Osteoblast (primary cell): ENCODE measurements at regions not wholly inside any gene's neighbourhood (a gene's known extent, or its start where the extent isn't known, plus 50 kb on each side); places are given as distances from the start of the nearest gene placed in this dataset.
A peak's percentile ranks its signal among the peaks of the same experiment; 100 is the strongest.

Experiments
- DNase-seq: peaks from one replicate; pipeline ENCODE4 v3.0.0; 2011; ENCODE audit warnings: low spot score, mixed read lengths; ENCODE audit not compliant: insufficient read length; ENCODE audit errors: missing footprints
- H2AFZ ChIP-seq: 2 replicates; pipeline ENCODE4 v1.6.0; 2011; ENCODE audit warnings: mild to moderate bottlenecking, low read length
- H3K27ac ChIP-seq: 2 replicates; pipeline ENCODE4 v1.5.1; 2011; ENCODE audit warnings: mild to moderate bottlenecking, low read depth, low read length, moderate library complexity
- H3K27me3 ChIP-seq: 2 replicates; pipeline ENCODE4 v1.6.0; 2012; ENCODE audit warnings: mild to moderate bottlenecking, control low read depth, inconsistent platforms, low read length, moderate library complexity; ENCODE audit not compliant: insufficient read depth
- H3K36me3 ChIP-seq: 2 replicates; pipeline ENCODE4 v1.5.1; 2011; ENCODE audit warnings: mild to moderate bottlenecking, low read length, control low read depth, moderate library complexity; ENCODE audit not compliant: insufficient read depth
- H3K4me1 ChIP-seq: 2 replicates; pipeline ENCODE4 v1.5.1; 2011; ENCODE audit warnings: mild to moderate bottlenecking, low read length, control low read depth, moderate library complexity; ENCODE audit not compliant: insufficient read depth
- H3K4me2 ChIP-seq: 2 replicates; pipeline ENCODE4 v1.6.0; 2011; ENCODE audit warnings: mild to moderate bottlenecking, low read length; ENCODE audit not compliant: insufficient read depth
- H3K4me3 ChIP-seq: fragments of 200-600 bp; sonication (generic); 3 replicates; pipeline ENCODE4 v1.5.1; 2012; ENCODE audit warnings: mild to moderate bottlenecking, low read length, inconsistent platforms; ENCODE audit not compliant: insufficient read depth
- H3K79me2 ChIP-seq: 2 replicates; pipeline ENCODE4 v1.6.0; 2012; ENCODE audit warnings: mild to moderate bottlenecking, low read length, control low read depth, inconsistent platforms; ENCODE audit not compliant: insufficient read depth
- H3K9me3 ChIP-seq: 2 replicates; pipeline ENCODE4 v1.5.1; 2011; ENCODE audit warnings: low read depth, low read length, control low read depth
- H4K20me1 ChIP-seq: 2 replicates; pipeline ENCODE4 v1.6.0; 2012; ENCODE audit warnings: mild to moderate bottlenecking, low read length, control low read depth; ENCODE audit not compliant: insufficient read depth
- TF ChIP-seq, protein P1 (sequence below): IDR thresholded peaks from 2 replicates; pipeline ENCODE4 v1.5.1; 2011; ENCODE audit warnings: mild to moderate bottlenecking, low read depth, low read length, moderate library complexity; ENCODE audit errors: extremely low read depth

- no peak overlapping the region for H3K4me3 ChIP-seq
- no peaks in the 10 kb centered on the region for H3K36me3 ChIP-seq
- H3K9me3 ChIP-seq, result no peaks in the 10 kb centered on the region
- H4K20me1 ChIP-seq, result no peaks in the 10 kb centered on the region
- peak overlapping the region; percentile 45 for H3K27ac ChIP-seq
- H3K4me1 ChIP-seq, result peaks cover 5% of the 10 kb centered on the region
- H3K79me2 ChIP-seq, result no peaks in the 10 kb centered on the region
- TF ChIP-seq, protein P1, sequence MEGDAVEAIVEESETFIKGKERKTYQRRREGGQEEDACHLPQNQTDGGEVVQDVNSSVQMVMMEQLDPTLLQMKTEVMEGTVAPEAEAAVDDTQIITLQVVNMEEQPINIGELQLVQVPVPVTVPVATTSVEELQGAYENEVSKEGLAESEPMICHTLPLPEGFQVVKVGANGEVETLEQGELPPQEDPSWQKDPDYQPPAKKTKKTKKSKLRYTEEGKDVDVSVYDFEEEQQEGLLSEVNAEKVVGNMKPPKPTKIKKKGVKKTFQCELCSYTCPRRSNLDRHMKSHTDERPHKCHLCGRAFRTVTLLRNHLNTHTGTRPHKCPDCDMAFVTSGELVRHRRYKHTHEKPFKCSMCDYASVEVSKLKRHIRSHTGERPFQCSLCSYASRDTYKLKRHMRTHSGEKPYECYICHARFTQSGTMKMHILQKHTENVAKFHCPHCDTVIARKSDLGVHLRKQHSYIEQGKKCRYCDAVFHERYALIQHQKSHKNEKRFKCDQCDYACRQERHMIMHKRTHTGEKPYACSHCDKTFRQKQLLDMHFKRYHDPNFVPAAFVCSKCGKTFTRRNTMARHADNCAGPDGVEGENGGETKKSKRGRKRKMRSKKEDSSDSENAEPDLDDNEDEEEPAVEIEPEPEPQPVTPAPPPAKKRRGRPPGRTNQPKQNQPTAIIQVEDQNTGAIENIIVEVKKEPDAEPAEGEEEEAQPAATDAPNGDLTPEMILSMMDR, result no peak
- H3K4me2 ChIP-seq, result no peak overlapping the region
- H3K27me3 ChIP-seq, result no peaks in the 10 kb centered on the region
- no peak overlapping the region for H2AFZ ChIP-seq
- no peak for DNase-seq
Observed at GRCh38 chr1:75673399-75673798, 51.1 kb upstream of the ACADM start.

DNA sequence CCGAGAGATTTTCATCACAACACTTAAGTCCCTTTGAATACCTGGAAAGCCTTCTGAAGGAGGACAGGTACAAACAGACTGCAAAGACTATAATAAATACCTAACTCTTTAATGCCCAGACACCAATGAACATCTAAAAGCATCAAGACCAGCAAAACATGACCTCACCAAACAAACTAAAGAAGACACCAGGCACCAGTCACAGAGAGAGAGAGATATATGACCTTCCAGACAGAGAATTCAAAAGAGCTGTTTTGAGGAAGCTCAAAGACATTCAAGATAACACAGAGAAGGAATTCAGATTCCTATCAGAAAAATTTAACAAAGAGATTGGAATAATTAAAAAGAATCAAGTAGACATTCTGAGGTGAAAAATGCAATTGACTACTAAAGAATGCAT is 50.6 kb upstream of the ACADM start:
- H3K27me3 ChIP-seq, result no peaks in the 10 kb centered on the region
- no peaks in the 10 kb centered on the region for H3K36me3 ChIP-seq
- H3K4me1 ChIP-seq, result peaks cover 5% of the 10 kb centered on the region
- H3K4me3 ChIP-seq, result no peak overlapping the region
- no peaks in the 10 kb centered on the region for H3K79me2 ChIP-seq
- DNase-seq, result no peak
- H4K20me1 ChIP-seq, result no peaks in the 10 kb centered on the region
- H3K9me3 ChIP-seq, result no peaks in the 10 kb centered on the region
- H3K27ac ChIP-seq, result no peak overlapping the region
- H2AFZ ChIP-seq, result no peak overlapping the region
- TF ChIP-seq, protein P1, result no peak
- H3K4me2 ChIP-seq, result no peak overlapping the region
